GM12865 (cell line): ENCODE measurements at regions not wholly inside any gene's neighbourhood (a gene's known extent, or its start where the extent isn't known, plus 50 kb on each side); places are given as distances from the start of the nearest gene placed in this dataset.

Source experiments
- DNase-seq: peaks from one replicate; pipeline ENCODE4 v3.0.0; 2010; ENCODE audit warnings: low read depth
- H3K4me3 ChIP-seq: 2 replicates; pipeline ENCODE4 v1.5.1; 2011; ENCODE audit warnings: mild to moderate bottlenecking, low read depth, low read length, control low read depth
- TF ChIP-seq, protein P1 (sequence below): IDR thresholded peaks from 2 replicates; pipeline ENCODE4 v1.5.1; 2011; ENCODE audit warnings: low read length, control low read depth, low read depth, inconsistent platforms; ENCODE audit not compliant: insufficient read depth; ENCODE audit errors: missing control alignments

- DNase-seq, result no peak
- no peak overlapping the region for H3K4me3 ChIP-seq
- TF ChIP-seq, protein P1, sequence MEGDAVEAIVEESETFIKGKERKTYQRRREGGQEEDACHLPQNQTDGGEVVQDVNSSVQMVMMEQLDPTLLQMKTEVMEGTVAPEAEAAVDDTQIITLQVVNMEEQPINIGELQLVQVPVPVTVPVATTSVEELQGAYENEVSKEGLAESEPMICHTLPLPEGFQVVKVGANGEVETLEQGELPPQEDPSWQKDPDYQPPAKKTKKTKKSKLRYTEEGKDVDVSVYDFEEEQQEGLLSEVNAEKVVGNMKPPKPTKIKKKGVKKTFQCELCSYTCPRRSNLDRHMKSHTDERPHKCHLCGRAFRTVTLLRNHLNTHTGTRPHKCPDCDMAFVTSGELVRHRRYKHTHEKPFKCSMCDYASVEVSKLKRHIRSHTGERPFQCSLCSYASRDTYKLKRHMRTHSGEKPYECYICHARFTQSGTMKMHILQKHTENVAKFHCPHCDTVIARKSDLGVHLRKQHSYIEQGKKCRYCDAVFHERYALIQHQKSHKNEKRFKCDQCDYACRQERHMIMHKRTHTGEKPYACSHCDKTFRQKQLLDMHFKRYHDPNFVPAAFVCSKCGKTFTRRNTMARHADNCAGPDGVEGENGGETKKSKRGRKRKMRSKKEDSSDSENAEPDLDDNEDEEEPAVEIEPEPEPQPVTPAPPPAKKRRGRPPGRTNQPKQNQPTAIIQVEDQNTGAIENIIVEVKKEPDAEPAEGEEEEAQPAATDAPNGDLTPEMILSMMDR, result no peak
Measured at GRCh38 chr1:232872738-232873137, 67.5 kb downstream of the MAP10 start.

- DNase-seq, result no peak
- no peak overlapping the region for H3K4me3 ChIP-seq
- TF ChIP-seq, protein P1, result no peak
Measured at GRCh38 chr1:232873412-232873811, 68.2 kb downstream of the MAP10 start.

DNA sequence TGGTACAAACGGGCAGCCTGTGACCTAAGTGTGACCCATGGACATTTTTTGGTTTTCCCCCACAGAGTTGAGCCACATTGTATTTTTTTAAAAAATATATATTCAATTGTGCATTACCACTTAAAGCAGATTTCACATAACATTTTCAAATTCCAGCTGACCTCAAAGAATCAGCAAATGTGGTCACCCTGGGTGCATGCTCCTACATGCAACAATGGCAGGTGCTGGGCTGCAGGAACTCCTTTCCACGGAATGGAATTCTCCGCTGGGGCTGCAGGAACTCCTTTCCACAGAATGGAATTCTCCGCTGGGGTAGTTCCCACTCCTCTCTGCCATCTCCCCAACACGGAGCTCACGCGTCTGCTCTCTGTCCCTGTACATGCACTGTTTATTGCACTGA lies 68.7 kb downstream of the MAP10 start:
- H3K4me3 ChIP-seq, result no peak overlapping the region
- DNase-seq, result no peak
- TF ChIP-seq, protein P1, result no peak

- no peak overlapping the region for H3K4me3 ChIP-seq
- TF ChIP-seq, protein P1, result no peak
- no peak for DNase-seq
Measured at GRCh38 chr1:232875536-232875935, 70.3 kb downstream of the MAP10 start.

DNA sequence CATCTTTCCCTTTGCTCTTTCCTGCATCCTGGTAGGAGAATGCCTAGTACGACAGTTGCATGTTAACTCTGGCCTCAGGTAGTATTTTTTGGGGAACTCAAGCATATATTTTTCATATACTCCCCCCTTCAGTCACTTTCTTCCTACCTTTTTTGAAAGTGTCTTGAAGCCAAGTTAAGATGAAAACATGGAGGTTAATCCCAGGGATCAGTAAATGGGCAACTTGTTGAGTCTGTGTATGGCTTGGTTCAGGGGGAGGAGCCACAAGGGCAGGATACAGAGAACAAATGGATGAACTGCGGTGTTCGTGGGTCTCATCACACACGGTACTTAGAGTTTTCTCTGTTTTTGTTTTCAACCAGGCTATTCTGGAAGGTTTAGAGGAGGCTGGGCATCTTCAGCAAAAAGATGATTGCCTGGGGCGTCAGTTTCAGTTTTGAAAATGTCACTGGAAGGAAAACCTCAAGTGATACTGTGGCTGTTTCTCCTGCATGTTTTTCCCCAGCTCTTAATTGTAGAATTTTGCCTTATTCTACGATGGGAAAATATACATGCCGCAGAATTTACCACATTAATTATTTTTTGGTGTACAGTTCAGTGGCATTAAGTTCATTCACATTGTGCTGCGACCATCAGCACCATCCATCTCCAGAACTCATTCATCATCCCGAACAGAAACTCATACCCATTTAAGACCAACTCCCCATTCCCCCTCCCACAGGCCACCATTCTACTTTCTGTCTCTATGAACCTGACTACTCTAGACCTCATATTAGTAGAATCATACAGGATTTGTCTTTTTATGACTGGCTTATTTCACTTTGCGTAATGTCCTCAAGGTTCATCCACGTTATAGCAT lies 71.5 kb downstream of the MAP10 start:
- TF ChIP-seq, protein P1, result no peak
- no peak for DNase-seq
- H3K4me3 ChIP-seq, result no peak overlapping the region

DNA sequence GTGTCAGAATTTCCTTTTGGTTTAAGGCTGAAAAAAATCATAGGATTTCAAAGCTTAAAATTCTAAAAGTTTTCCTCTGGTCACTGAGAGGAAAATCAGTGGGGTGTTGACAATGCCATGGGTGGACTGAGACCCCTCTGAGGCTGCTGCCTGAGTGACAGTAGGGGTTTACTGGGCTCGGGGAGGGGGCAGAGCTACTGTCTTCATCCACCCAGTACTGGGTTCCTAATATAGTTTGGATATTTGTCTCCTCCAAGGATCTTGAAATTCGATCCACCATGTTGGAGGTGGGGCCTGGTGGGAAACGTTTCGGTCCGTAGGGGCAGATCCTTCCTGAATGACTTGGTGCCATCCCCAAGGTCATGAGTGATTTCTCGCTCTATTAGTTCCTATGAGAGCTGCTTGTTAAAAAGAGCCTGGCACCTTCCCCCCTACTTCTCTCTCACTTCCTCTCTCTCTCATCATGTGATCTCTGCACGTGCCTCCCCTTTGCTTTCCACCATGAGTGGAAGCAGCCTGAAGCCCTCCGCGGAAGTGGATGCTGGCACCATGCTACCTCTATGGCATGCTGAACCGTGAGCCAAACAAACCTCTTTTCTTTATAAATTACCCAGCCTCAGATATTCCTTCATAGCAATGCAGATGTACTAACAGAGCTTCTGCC lies 72.3 kb downstream of the MAP10 start:
- TF ChIP-seq, protein P1, result no peak
- no peak for DNase-seq
- no peak overlapping the region for H3K4me3 ChIP-seq
